IPS-15b (cell line): ENCODE measurements at regions not wholly inside any gene's neighbourhood (a gene's known extent, or its start where the extent isn't known, plus 50 kb on each side); places are given as distances from the start of the nearest gene placed in this dataset.

Source experiments
- H3K27me3 ChIP-seq: one replicate; pipeline ENCODE4 v1.6.1; 2013; ENCODE audit warnings: low read length; ENCODE audit not compliant: control insufficient read depth, insufficient read depth
- H3K36me3 ChIP-seq: one replicate; pipeline ENCODE4 v1.6.1; 2013; ENCODE audit warnings: low read length; ENCODE audit not compliant: control insufficient read depth, insufficient read depth
- H3K4me1 ChIP-seq: one replicate; pipeline ENCODE4 v1.6.1; 2013; ENCODE audit warnings: mild to moderate bottlenecking, low read length; ENCODE audit not compliant: control insufficient read depth, insufficient read depth
- H3K4me3 ChIP-seq: one replicate; pipeline ENCODE4 v1.5.1; 2013; ENCODE audit warnings: low read depth, low read length
- H3K9ac ChIP-seq: one replicate; pipeline ENCODE4 v1.6.1; 2013; ENCODE audit warnings: low read depth, mild to moderate bottlenecking, low read length
- H3K9me3 ChIP-seq: one replicate; pipeline ENCODE4 v1.6.1; 2013; ENCODE audit warnings: mild to moderate bottlenecking, low read length; ENCODE audit not compliant: control insufficient read depth, insufficient read depth

GRCh38 chr15:81596159-81596865 is 222.3 kb upstream of the TMC3 start:
- Histone ChIP-seq H3K27me3 (no peaks in the 10 kb centered on the region), H3K9me3 (no peaks in the 10 kb centered on the region), H3K9ac (no peak overlapping the region), H3K4me1 (no peaks in the 10 kb centered on the region), H3K36me3 (no peaks in the 10 kb centered on the region), H3K4me3 (no peak overlapping the region)

- Histone ChIP-seq H3K4me1 (no peaks in the 10 kb centered on the region), H3K27me3 (no peaks in the 10 kb centered on the region), H3K9me3 (no peaks in the 10 kb centered on the region), H3K9ac (no peak overlapping the region), H3K36me3 (no peaks in the 10 kb centered on the region), H3K4me3 (no peak overlapping the region)
Measured at GRCh38 chr15:81595752-81596151, 221.7 kb upstream of the TMC3 start.

- no peaks in the 10 kb centered on the region for H3K27me3 ChIP-seq
- no peaks in the 10 kb centered on the region for H3K36me3 ChIP-seq
- H3K9ac ChIP-seq = no peak overlapping the region
- H3K4me3 ChIP-seq = no peak overlapping the region
- no peaks in the 10 kb centered on the region for H3K9me3 ChIP-seq
- H3K4me1 ChIP-seq = no peaks in the 10 kb centered on the region
Measured at GRCh38 chr15:81589671-81590070, 215.7 kb upstream of the TMC3 start.

GRCh38 chr15:81575436-81576123 is 201.6 kb upstream of the TMC3 start:
- Histone ChIP-seq H3K9ac (no peak overlapping the region), H3K27me3 (no peaks in the 10 kb centered on the region), H3K36me3 (no peaks in the 10 kb centered on the region), H3K4me3 (no peak overlapping the region), H3K9me3 (no peaks in the 10 kb centered on the region), H3K4me1 (peaks cover 4% of the 10 kb centered on the region)

- no peak overlapping the region for H3K4me3 ChIP-seq
- peaks cover 4% of the 10 kb centered on the region for H3K4me1 ChIP-seq
- H3K9ac ChIP-seq = no peak overlapping the region
- no peaks in the 10 kb centered on the region for H3K36me3 ChIP-seq
- H3K9me3 ChIP-seq = no peaks in the 10 kb centered on the region
- H3K27me3 ChIP-seq = no peaks in the 10 kb centered on the region
Measured at GRCh38 chr15:81573098-81573746, 199.2 kb upstream of the TMC3 start.

- H3K27me3 ChIP-seq = no peaks in the 10 kb centered on the region
- no peak overlapping the region for H3K4me3 ChIP-seq
- H3K9ac ChIP-seq = no peak overlapping the region
- peaks cover 4% of the 10 kb centered on the region for H3K4me1 ChIP-seq
- H3K9me3 ChIP-seq = no peaks in the 10 kb centered on the region
- no peaks in the 10 kb centered on the region for H3K36me3 ChIP-seq
Measured at GRCh38 chr15:81572190-81572589, 198.2 kb upstream of the TMC3 start.

- H3K27me3 ChIP-seq = no peaks in the 10 kb centered on the region
- no peak overlapping the region for H3K4me3 ChIP-seq
- H3K4me1 ChIP-seq = peaks cover 4% of the 10 kb centered on the region
- H3K9me3 ChIP-seq = no peaks in the 10 kb centered on the region
- H3K36me3 ChIP-seq = no peaks in the 10 kb centered on the region
- no peak overlapping the region for H3K9ac ChIP-seq
Measured at GRCh38 chr15:81569286-81570080, 195.5 kb upstream of the TMC3 start.

GRCh38 chr15:81567924-81568323 is 193.9 kb upstream of the TMC3 start:
- no peaks in the 10 kb centered on the region for H3K4me1 ChIP-seq
- H3K27me3 ChIP-seq = no peaks in the 10 kb centered on the region
- no peaks in the 10 kb centered on the region for H3K36me3 ChIP-seq
- no peak overlapping the region for H3K9ac ChIP-seq
- no peaks in the 10 kb centered on the region for H3K9me3 ChIP-seq
- H3K4me3 ChIP-seq = no peak overlapping the region

- Histone ChIP-seq H3K4me3 (no peak overlapping the region), H3K9me3 (no peaks in the 10 kb centered on the region), H3K4me1 (no peaks in the 10 kb centered on the region), H3K27me3 (no peaks in the 10 kb centered on the region), H3K36me3 (no peaks in the 10 kb centered on the region), H3K9ac (no peak overlapping the region)
Measured at GRCh38 chr15:81562986-81563385, 189.0 kb upstream of the TMC3 start.

- Histone ChIP-seq H3K36me3 (no peaks in the 10 kb centered on the region), H3K9ac (no peak overlapping the region), H3K4me1 (no peaks in the 10 kb centered on the region), H3K4me3 (no peak overlapping the region), H3K9me3 (no peaks in the 10 kb centered on the region), H3K27me3 (no peaks in the 10 kb centered on the region)
Measured at GRCh38 chr15:81560405-81560804, 186.4 kb upstream of the TMC3 start.

- Histone ChIP-seq H3K4me1 (no peaks in the 10 kb centered on the region), H3K9me3 (no peaks in the 10 kb centered on the region), H3K9ac (no peak overlapping the region), H3K36me3 (no peaks in the 10 kb centered on the region), H3K27me3 (no peaks in the 10 kb centered on the region), H3K4me3 (no peak overlapping the region)
Measured at GRCh38 chr15:81558056-81558455, 184.0 kb upstream of the TMC3 start.
